ENCODE measurements at regions not wholly inside any gene's neighbourhood (a gene's known extent, or its start where the extent isn't known, plus 50 kb on each side); places are given as distances from the start of the nearest gene placed in this dataset.

GRCh38 chr2:164205347-164205746 lies 415.9 kb downstream of the GRB14 start:
- no peak overlapping the region for H3K27ac ChIP-seq (ENCODE audit: insufficient read depth, low read depth, low read length)
- DNase-seq (ENCODE audit: low read depth, low spot score): no peak
- H3K9ac ChIP-seq (replicated peaks; ENCODE audit: extremely low read depth, insufficient read depth, low read length): no peak overlapping the region
- no peak overlapping the region for H3K4me3 ChIP-seq (replicated peaks in 1 of 3; ENCODE audit: insufficient read depth in 1 of 3, low read depth in 1 of 3, low read length in 3 of 3)
- BruUV-seq (replicated peaks): no TSS peak
- H2AFZ ChIP-seq (ENCODE audit: low read depth, low read length): no peak overlapping the region
- H3K36me3 ChIP-seq (ENCODE audit: control insufficient read depth in 2 of 2, extremely low read depth in 1 of 2, insufficient read depth in 2 of 2, low read length in 2 of 2): no peaks in the 10 kb centered on the region
- dilution Hi-C loops (cut with MboI; ENCODE audit: extremely low pct_ligation_motif_present, low sequenced_read_pairs): no loop called here
- ChIA-PET POLR2A (no interaction called here), CTCF (no interaction called here)
- TF ChIP-seq JUN (IDR thresholded peaks at IDR 0.05; ENCODE audit: borderline replicate concordance, insufficient read depth, insufficient read length, low read depth) (no peak), POLR2AphosphoS5 (IDR thresholded peaks at IDR 0.05; ENCODE audit: insufficient read depth, low read depth, low read length) (no peak), POLR2A (IDR thresholded peaks at IDR 0.05; ENCODE audit: low read depth, low read length) (no peak), GATA2 (IDR thresholded peaks at IDR 0.05; ENCODE audit: insufficient read depth, insufficient read length, low read depth, low read length) (no peak), FOS (IDR thresholded peaks at IDR 0.05; ENCODE audit: borderline replicate concordance, insufficient read depth, low read length) (no peak), CTCF (IDR thresholded peaks at IDR 0.05; ENCODE audit: extremely low read depth in 1 of 2, insufficient read depth in 1 of 2, low read depth in 1 of 2, low read length in 2 of 2) (no peak), MYC (IDR thresholded peaks at IDR 0.05; ENCODE audit: low read depth, low read length) (no peak), EZH2 (IDR thresholded peaks at IDR 0.05; ENCODE audit: borderline replicate concordance, low read depth, low read length, severe bottlenecking) (no peak)
- TF ChIP-seq, protein P1, sequence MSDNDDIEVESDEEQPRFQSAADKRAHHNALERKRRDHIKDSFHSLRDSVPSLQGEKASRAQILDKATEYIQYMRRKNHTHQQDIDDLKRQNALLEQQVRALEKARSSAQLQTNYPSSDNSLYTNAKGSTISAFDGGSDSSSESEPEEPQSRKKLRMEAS (IDR thresholded peaks at IDR 0.05; ENCODE audit: insufficient read depth, insufficient read length): no peak
- no peaks in the 10 kb centered on the region for H3K4me1 ChIP-seq (ENCODE audit: control insufficient read depth, extremely low read depth, insufficient read depth, low read length)
- no peaks in the 10 kb centered on the region for H3K9me3 ChIP-seq (replicated peaks; ENCODE audit: control insufficient read depth, insufficient read depth, low read length)
- intact Hi-C loops (cut with micrococcal nuclease): no loop called here
- H3K79me2 ChIP-seq (ENCODE audit: control insufficient read depth, insufficient read depth, low read length): no peaks in the 10 kb centered on the region
- no peaks in the 10 kb centered on the region for H3K9me1 ChIP-seq (replicated peaks; ENCODE audit: control insufficient read depth, extremely low read depth, insufficient read depth, low read length)
- FAIRE-seq: no peak
- no peaks in the 10 kb centered on the region for H3K27me3 ChIP-seq (ENCODE audit: control insufficient read depth in 2 of 2, insufficient read depth in 2 of 2, low read length in 2 of 2)
- H3K4me2 ChIP-seq (ENCODE audit: insufficient read depth, low read length): no peak overlapping the region
- no peaks in the 10 kb centered on the region for H4K20me1 ChIP-seq (replicated peaks; ENCODE audit: control insufficient read depth, extremely low read depth, insufficient read depth, low read length)

Measured in endothelial cell of umbilical vein (primary cell).